ENCODE measurements at regions not wholly inside any gene's neighbourhood (a gene's known extent, or its start where the extent isn't known, plus 50 kb on each side); places are given as distances from the start of the nearest gene placed in this dataset.

GRCh38 chr5:101806410-101806809 is 489.7 kb downstream of the SLCO4C1 start:
- POLR2A ChIA-PET (ENCODE audit: unreplicated experiment) = no interaction called here
- H4K20me1 ChIP-seq (ENCODE audit: low read length) = no peaks in the 10 kb centered on the region
- no peaks in the 10 kb centered on the region for H3K9me3 ChIP-seq (ENCODE audit: low read length)
- no peaks in the 10 kb centered on the region for H3K36me3 ChIP-seq (ENCODE audit: low read depth, low read length)
- no peak overlapping the region for H3K9ac ChIP-seq (ENCODE audit: low read length)
- no peaks in the 10 kb centered on the region for H3F3A ChIP-seq (ENCODE audit: low read length, unreplicated experiment)
- CTCF ChIA-PET = no interaction called here
- no peaks in the 10 kb centered on the region for H3K79me2 ChIP-seq (ENCODE audit: low read length)
- no peak overlapping the region for H3K4me3 ChIP-seq (ENCODE audit: low read length)
- TF ChIP-seq CTCF (conservative IDR thresholded peaks at IDR 0.05; ENCODE audit: low read depth, low read length) (no peak), EZH2 (IDR thresholded peaks at IDR 0.05; ENCODE audit: low read length, unreplicated experiment) (no peak), EZH2phosphoT487 (IDR thresholded peaks at IDR 0.05; ENCODE audit: borderline replicate concordance, low read length) (no peak)
- H3K4me1 ChIP-seq (ENCODE audit: insufficient read depth, low read length) = no peaks in the 10 kb centered on the region
- no peak overlapping the region for H3K4me2 ChIP-seq (ENCODE audit: low read length)
- no peak overlapping the region for H2AFZ ChIP-seq (ENCODE audit: low read length)
- no peak for ATAC-seq
- H3K27ac ChIP-seq (ENCODE audit: low read length) = no peak overlapping the region
- no TSS peak for BruUV-seq (replicated peaks)
- intact Hi-C loops (cut with micrococcal nuclease) = no loop called here
- no peaks in the 10 kb centered on the region for H3K9me2 ChIP-seq (replicated peaks; ENCODE audit: low read length)
- DNase-seq = no peak
- no peaks in the 10 kb centered on the region for H3K27me3 ChIP-seq (ENCODE audit: low read length)

- no peak overlapping the region for H3K4me2 ChIP-seq (ENCODE audit: low read length)
- intact Hi-C loops (cut with micrococcal nuclease) = no loop called here
- DNase-seq (no peak), ATAC-seq (no peak)
- no peak for TF ChIP-seq EZH2 (IDR thresholded peaks at IDR 0.05; ENCODE audit: low read length, unreplicated experiment)
- no peak for TF ChIP-seq CTCF (conservative IDR thresholded peaks at IDR 0.05; ENCODE audit: low read depth, low read length)
- TF ChIP-seq EZH2phosphoT487 (IDR thresholded peaks at IDR 0.05; ENCODE audit: borderline replicate concordance, low read length) = no peak
- no peak overlapping the region for H3K9ac ChIP-seq (ENCODE audit: low read length)
- H2AFZ ChIP-seq (ENCODE audit: low read length) = no peak overlapping the region
- H3K27me3 ChIP-seq (ENCODE audit: low read length) = 0 out of 2 replicates have a peak, but pooled peaks cover 4% of the 10 kb centered on the region
- no peak overlapping the region for H3K4me3 ChIP-seq (ENCODE audit: low read length)
- ChIA-PET POLR2A (ENCODE audit: unreplicated experiment) (no interaction called here), CTCF (no interaction called here)
- H3K9me2 ChIP-seq (replicated peaks; ENCODE audit: low read length) = no peaks in the 10 kb centered on the region
- BruUV-seq (replicated peaks) = no TSS peak
- no peaks in the 10 kb centered on the region for H3K9me3 ChIP-seq (ENCODE audit: low read length)
- H3K27ac ChIP-seq (ENCODE audit: low read length) = no peak overlapping the region
- H4K20me1 ChIP-seq (ENCODE audit: low read length) = no peaks in the 10 kb centered on the region
- H3K4me1 ChIP-seq (ENCODE audit: insufficient read depth, low read length) = no peaks in the 10 kb centered on the region
- H3F3A ChIP-seq (ENCODE audit: low read length, unreplicated experiment) = no peaks in the 10 kb centered on the region
- H3K36me3 ChIP-seq (ENCODE audit: low read depth, low read length) = no peaks in the 10 kb centered on the region
- H3K79me2 ChIP-seq (ENCODE audit: low read length) = no peaks in the 10 kb centered on the region
Measured at GRCh38 chr5:101796427-101796826, 499.7 kb downstream of the SLCO4C1 start.

- Histone ChIP-seq H2AFZ (ENCODE audit: low read length) (no peak overlapping the region), H3K4me2 (ENCODE audit: low read length) (no peak overlapping the region), H3K27ac (ENCODE audit: low read length) (no peak overlapping the region), H3K36me3 (ENCODE audit: low read depth, low read length) (no peaks in the 10 kb centered on the region), H3K9me2 (replicated peaks; ENCODE audit: low read length) (no peaks in the 10 kb centered on the region), H3F3A (ENCODE audit: low read length, unreplicated experiment) (no peaks in the 10 kb centered on the region), H3K4me1 (ENCODE audit: insufficient read depth, low read length) (no peaks in the 10 kb centered on the region), H3K27me3 (ENCODE audit: low read length) (peaks cover 18% of the 10 kb centered on the region; the same call in 1 of the 2 replicates), H3K9me3 (ENCODE audit: low read length) (no peaks in the 10 kb centered on the region), H4K20me1 (ENCODE audit: low read length) (no peaks in the 10 kb centered on the region), H3K4me3 (ENCODE audit: low read length) (no peak overlapping the region), H3K9ac (ENCODE audit: low read length) (no peak overlapping the region), H3K79me2 (ENCODE audit: low read length) (no peaks in the 10 kb centered on the region)
- DNase-seq (no peak), ATAC-seq (no peak)
- intact Hi-C loops (cut with micrococcal nuclease) = no loop called here
- no TSS peak for BruUV-seq (replicated peaks)
- CTCF ChIA-PET = no interaction called here
- TF ChIP-seq EZH2 (IDR thresholded peaks at IDR 0.05; ENCODE audit: low read length, unreplicated experiment) (no peak), CTCF (conservative IDR thresholded peaks at IDR 0.05; ENCODE audit: low read depth, low read length) (no peak), EZH2phosphoT487 (IDR thresholded peaks at IDR 0.05; ENCODE audit: borderline replicate concordance, low read length) (no peak)
- POLR2A ChIA-PET (ENCODE audit: unreplicated experiment) = no interaction called here
Measured at GRCh38 chr5:101788797-101789196, 507.3 kb downstream of the SLCO4C1 start.

All from PC-3 (cell line).